ENCODE measurements at regions not wholly inside any gene's neighbourhood (a gene's known extent, or its start where the extent isn't known, plus 50 kb on each side); places are given as distances from the start of the nearest gene placed in this dataset.

GRCh38 chr11:33946930-33947329, 55.1 kb upstream of the LMO2 start:
- no peak overlapping the region for H3K4me3 ChIP-seq
- no peaks in the 10 kb centered on the region for H3K9me3 ChIP-seq
- H3K36me3 ChIP-seq, result no peaks in the 10 kb centered on the region
- intact Hi-C loops (cut with DNase I), result no loop called here
- ATAC-seq (no peak), DNase-seq (no peak)
- no peak overlapping the region for H3K27ac ChIP-seq
- TF ChIP-seq CTCF (IDR thresholded peaks at IDR 0.05), result no peak
- no peaks in the 10 kb centered on the region for H3K27me3 ChIP-seq
- H3K4me1 ChIP-seq, result peaks cover 0 to 15% of the 10 kb centered on the region in 2 donors

GRCh38 chr11:33945481-33946268, 53.8 kb upstream of the LMO2 start:
- H3K4me3 ChIP-seq, result no peak overlapping the region
- H3K36me3 ChIP-seq, result no peaks in the 10 kb centered on the region
- TF ChIP-seq CTCF (IDR thresholded peaks at IDR 0.05), result no peak
- peaks cover 0 to 26% of the 10 kb centered on the region in 2 donors for H3K4me1 ChIP-seq
- H3K9me3 ChIP-seq, result no peaks in the 10 kb centered on the region
- no peaks in the 10 kb centered on the region for H3K27me3 ChIP-seq
- no peak overlapping the region for H3K27ac ChIP-seq
- no peak for DNase-seq
- intact Hi-C loops (cut with DNase I), result no loop called here
- no peak for ATAC-seq

- peaks cover 0 to 26% of the 10 kb centered on the region in 2 donors for H3K4me1 ChIP-seq
- no peaks in the 10 kb centered on the region for H3K9me3 ChIP-seq
- no peak overlapping the region for H3K4me3 ChIP-seq
- no peaks in the 10 kb centered on the region for H3K36me3 ChIP-seq
- ATAC-seq (no peak), DNase-seq (no peak)
- intact Hi-C loops (cut with DNase I), result no loop called here
- no peak for TF ChIP-seq CTCF (IDR thresholded peaks at IDR 0.05)
- no peak overlapping the region for H3K27ac ChIP-seq
- no peaks in the 10 kb centered on the region for H3K27me3 ChIP-seq
These were observed 53.0 kb upstream of the LMO2 start for GRCh38 chr11:33944693-33945424.

GRCh38 chr11:33944345-33944692, 52.4 kb upstream of the LMO2 start:
- no peak overlapping the region for H3K4me3 ChIP-seq
- intact Hi-C loops (cut with DNase I), result no loop called here
- ATAC-seq (no peak), DNase-seq (no peak)
- H3K36me3 ChIP-seq, result no peaks in the 10 kb centered on the region
- H3K4me1 ChIP-seq, result peaks cover 0 to 26% of the 10 kb centered on the region in 2 donors
- TF ChIP-seq CTCF (IDR thresholded peaks at IDR 0.05), result no peak
- H3K27me3 ChIP-seq, result no peaks in the 10 kb centered on the region
- no peaks in the 10 kb centered on the region for H3K9me3 ChIP-seq
- H3K27ac ChIP-seq, result no peak overlapping the region

- no peaks in the 10 kb centered on the region for H3K27me3 ChIP-seq
- H3K27ac ChIP-seq, result no peak overlapping the region
- H3K36me3 ChIP-seq, result no peaks in the 10 kb centered on the region
- peaks cover 0 to 26% of the 10 kb centered on the region in 2 donors for H3K4me1 ChIP-seq
- H3K9me3 ChIP-seq, result no peaks in the 10 kb centered on the region
- intact Hi-C loops (cut with DNase I), result no loop called here
- TF ChIP-seq CTCF (IDR thresholded peaks at IDR 0.05), result no peak
- DNase-seq, result no peak
- H3K4me3 ChIP-seq, result no peak overlapping the region
- ATAC-seq, result peak; percentile 54
These were observed 51.1 kb upstream of the LMO2 start for GRCh38 chr11:33942954-33943353.
